H9 (cell line): ENCODE measurements at regions not wholly inside any gene's neighbourhood (a gene's known extent, or its start where the extent isn't known, plus 50 kb on each side); places are given as distances from the start of the nearest gene placed in this dataset.

Source experiments
- DNase-seq: peaks from one replicate; pipeline ENCODE4 v3.0.0-alpha.2; 2017
- H2AFZ ChIP-seq: one replicate; pipeline ENCODE4 v1.6.1; 2013; ENCODE audit warnings: mild to moderate bottlenecking, low read length, control low read depth, moderate library complexity
- H2AK5ac ChIP-seq: 2 replicates; pipeline ENCODE4 v1.6.1; 2013; ENCODE audit warnings: low read length, control low read depth, mixed read lengths; ENCODE audit not compliant: insufficient read length
- H2BK120ac ChIP-seq: one replicate; pipeline ENCODE4 v1.6.1; 2013; ENCODE audit warnings: low read depth, mild to moderate bottlenecking, low read length, control low read depth, inconsistent platforms; ENCODE audit not compliant: poor library complexity, severe bottlenecking
- H2BK12ac ChIP-seq: 2 replicates; pipeline ENCODE4 v1.6.1; 2013; ENCODE audit warnings: low read length, control low read depth, mixed read lengths, low read depth; ENCODE audit not compliant: insufficient read length
- H2BK15ac ChIP-seq: 2 replicates; pipeline ENCODE4 v1.6.1; 2013; ENCODE audit warnings: low read depth, low read length, control low read depth
- H2BK20ac ChIP-seq: one replicate; pipeline ENCODE4 v1.6.1; 2013; ENCODE audit warnings: low read depth, mild to moderate bottlenecking, low read length, control low read depth, inconsistent platforms; ENCODE audit not compliant: poor library complexity, severe bottlenecking
- H2BK5ac ChIP-seq: 2 replicates; pipeline ENCODE4 v1.6.1; 2013; ENCODE audit warnings: low read length, control low read depth, mixed read lengths; ENCODE audit not compliant: insufficient read length
- H3K14ac ChIP-seq: 2 replicates; pipeline ENCODE4 v1.6.1; 2013; ENCODE audit warnings: low read length, control low read depth; ENCODE audit not compliant: insufficient read depth
- H3K18ac ChIP-seq: 2 replicates; pipeline ENCODE4 v1.6.1; 2013; ENCODE audit warnings: low read depth, mild to moderate bottlenecking, mixed read lengths, low read length, control low read depth; ENCODE audit not compliant: insufficient read length
- H3K23ac ChIP-seq: 2 replicates; pipeline ENCODE4 v1.6.1; 2013; ENCODE audit warnings: low read length, control low read depth, mixed read lengths, low read depth; ENCODE audit not compliant: insufficient read length
- H3K23me2 ChIP-seq: 2 replicates; pipeline ENCODE4 v1.6.1; 2013; ENCODE audit warnings: low read depth, mild to moderate bottlenecking, mixed read lengths, low read length, control low read depth; ENCODE audit not compliant: insufficient read length, poor library complexity, severe bottlenecking
- H3K27ac ChIP-seq: 2 replicates; pipeline ENCODE4 v1.5.1; 2013; ENCODE audit warnings: low read length, control low read depth, mixed read lengths, low read depth; ENCODE audit not compliant: insufficient read length
- H3K27me3 ChIP-seq: 2 replicates; pipeline ENCODE4 v1.6.1; 2013; ENCODE audit warnings: low read length, control low read depth, inconsistent platforms; ENCODE audit not compliant: insufficient read depth
- H3K4ac ChIP-seq: 2 replicates; pipeline ENCODE4 v1.6.1; 2013; ENCODE audit warnings: low read depth, mild to moderate bottlenecking, control low read depth, inconsistent platforms, low read length, moderate library complexity
- H3K4me1 ChIP-seq: 2 replicates; pipeline ENCODE4 v1.6.1; 2013; ENCODE audit warnings: low read length, control low read depth, inconsistent platforms; ENCODE audit not compliant: insufficient read depth
- H3K4me2 ChIP-seq: 2 replicates; pipeline ENCODE4 v1.6.1; 2013; ENCODE audit warnings: low read length, control low read depth, mixed read lengths; ENCODE audit not compliant: insufficient read length, insufficient read depth
- H3K56ac ChIP-seq: 2 replicates; pipeline ENCODE4 v1.6.1; 2013; ENCODE audit warnings: low read depth, mild to moderate bottlenecking, mixed read lengths, low read length, control low read depth; ENCODE audit not compliant: insufficient read length
- H3K79me1 ChIP-seq: 2 replicates; pipeline ENCODE4 v1.6.1; 2013; ENCODE audit warnings: low read depth, mild to moderate bottlenecking, moderate library complexity, low read length, control low read depth, inconsistent platforms; ENCODE audit not compliant: insufficient read depth, poor library complexity, severe bottlenecking
- H3K79me2 ChIP-seq: 2 replicates; pipeline ENCODE4 v1.6.1; 2013; ENCODE audit warnings: low read length, control low read depth, inconsistent platforms; ENCODE audit not compliant: insufficient read depth
- H3K9ac ChIP-seq: 2 replicates; pipeline ENCODE4 v1.6.1; 2013; ENCODE audit warnings: low read length, control low read depth, mixed read lengths; ENCODE audit not compliant: insufficient read length; ENCODE audit errors: extremely low read depth
- H3K9me3 ChIP-seq: one replicate; pipeline ENCODE4 v1.6.1; 2013; ENCODE audit warnings: low read depth, low read length, inconsistent platforms; ENCODE audit not compliant: control insufficient read depth
- H3T11ph ChIP-seq: one replicate; pipeline ENCODE4 v1.6.1; 2013; ENCODE audit warnings: mild to moderate bottlenecking, low read length, control low read depth, inconsistent platforms
- H4K20me1 ChIP-seq: one replicate; pipeline ENCODE4 v1.6.1; 2013; ENCODE audit not compliant: control insufficient read depth, insufficient read length, insufficient read depth
- H4K5ac ChIP-seq: 2 replicates; pipeline ENCODE4 v1.6.1; 2013; ENCODE audit warnings: low read depth, mild to moderate bottlenecking, mixed read lengths, low read length, control low read depth; ENCODE audit not compliant: insufficient read length
- H4K8ac ChIP-seq: replicated peaks from 2 replicates; pipeline ENCODE4 v1.6.1; 2013; ENCODE audit warnings: low read length, control low read depth, mixed read lengths, low read depth; ENCODE audit not compliant: insufficient read length
- H4K91ac ChIP-seq: 2 replicates; pipeline ENCODE4 v1.6.1; 2013; ENCODE audit warnings: low read depth, mild to moderate bottlenecking, moderate library complexity, mixed read lengths, low read length, control low read depth; ENCODE audit not compliant: insufficient read length
- H3K27ac Mint-ChIP-seq, 3 experiments: 2 replicates in 2 of 3; 3 replicates in 1 of 3; pipeline ENCODE4 v1.8.0; 2020 to 2021; ENCODE audit warnings: mixed read lengths in 3 of 3, mild to moderate bottlenecking in 1 of 3, moderate library complexity in 1 of 3
- H3K27me3 Mint-ChIP-seq: 2 replicates; pipeline ENCODE4 v1.8.0; 2021; ENCODE audit warnings: low read depth, mild to moderate bottlenecking, moderate library complexity, mixed read lengths
- H3K36me3 Mint-ChIP-seq, 3 experiments: 2 replicates in 2 of 3; 3 replicates in 1 of 3; pipeline ENCODE4 v1.8.0; 2020 to 2021; ENCODE audit warnings: low read depth in 3 of 3, mixed read lengths in 3 of 3; ENCODE audit not compliant: insufficient read depth in 1 of 3
- H3K4me1 Mint-ChIP-seq, 2 experiments: 2 replicates each; pipeline ENCODE4 v1.8.0; 2020; ENCODE audit warnings: mixed read lengths in 2 of 2
- H3K4me3 Mint-ChIP-seq, 2 experiments: 2 replicates in 1 of 2; 3 replicates in 1 of 2; pipeline ENCODE4 v1.8.0; 2020 to 2021; ENCODE audit warnings: mild to moderate bottlenecking in 2 of 2, mixed read lengths in 2 of 2, moderate library complexity in 1 of 2
- H3K9me3 Mint-ChIP-seq, 2 experiments: 2 replicates in 1 of 2; 3 replicates in 1 of 2; pipeline ENCODE4 v1.8.0; 2020; ENCODE audit warnings: mild to moderate bottlenecking in 2 of 2, mixed read lengths in 2 of 2, moderate library complexity in 1 of 2
- CTCF ChIP-seq: fragments of 200-600 bp; sonication (generic); conservative IDR thresholded peaks from 3 replicates; pipeline ENCODE4 v1.8.0; 2021; ENCODE audit warnings: antibody characterized with exemption, mild to moderate bottlenecking
- WGBS: extraction: QIAGEN DNeasy Blood & Tissue Kit; methylation state at CpG from one replicate; pipeline ENCODE4 v1.1.7; 2013; ENCODE audit warnings: missing lambda C conversion rate, low lambda C conversion rate, mixed read lengths; ENCODE audit not compliant: insufficient read length; ENCODE audit errors: extremely low coverage; 5-methylcytosine and 5-hydroxymethylcytosine counted together

GRCh38 chr15:77695961-77696582 is 63.4 kb upstream of the LINGO1 start:
- Mint-ChIP-seq H3K27me3 (peaks cover 7% of the 10 kb centered on the region; the same call in 1 of the 2 replicates), H3K9me3 (no peaks in the 10 kb centered on the region; a peak in 1 of 5 replicates), H3K27ac (no peak overlapping the region), H3K4me3 (no peak overlapping the region), H3K36me3 (no peaks in the 10 kb centered on the region), H3K4me1 (peaks cover 0 to 23% of the 10 kb centered on the region in 2 experiments; a peak in 3 of 4 replicates)
- Histone ChIP-seq H3K4ac (no peak overlapping the region), H3K4me2 (no peak overlapping the region), H3K56ac (no peak overlapping the region), H2BK20ac (no peak overlapping the region), H3T11ph (no peak overlapping the region), H2BK12ac (no peak overlapping the region), H2BK15ac (no peak overlapping the region), H3K23me2 (no peaks in the 10 kb centered on the region), H3K23ac (no peak overlapping the region), H2AK5ac (no peak overlapping the region), H4K20me1 (no peaks in the 10 kb centered on the region), H3K9me3 (no peaks in the 10 kb centered on the region), H3K79me2 (no peaks in the 10 kb centered on the region), H3K27ac (no peak overlapping the region), H3K79me1 (no peaks in the 10 kb centered on the region), H4K5ac (no peak overlapping the region), H2AFZ (no peak overlapping the region), H2BK120ac (no peak overlapping the region), H2BK5ac (no peak overlapping the region), H4K8ac (no peak overlapping the region), H3K9ac (no peak overlapping the region), H4K91ac (no peak overlapping the region), H3K4me1 (no peaks in the 10 kb centered on the region), H3K14ac (no peak overlapping the region; the same call in 1 of the 2 replicates), H3K18ac (no peak overlapping the region), H3K27me3 (no peaks in the 10 kb centered on the region)
- DNase-seq, result no peak
- TF ChIP-seq CTCF, result no peak
- WGBS, result no CpG with 5 or more reads among the region's 23 CpGs
